ENCODE measurements at regions not wholly inside any gene's neighbourhood (a gene's known extent, or its start where the extent isn't known, plus 50 kb on each side); places are given as distances from the start of the nearest gene placed in this dataset.
"Not testable (repeated sequence)": the region's sequence is repeated elsewhere in the genome, so short reads cannot be mapped to it uniquely, and the experiment has no call there.

DNA sequence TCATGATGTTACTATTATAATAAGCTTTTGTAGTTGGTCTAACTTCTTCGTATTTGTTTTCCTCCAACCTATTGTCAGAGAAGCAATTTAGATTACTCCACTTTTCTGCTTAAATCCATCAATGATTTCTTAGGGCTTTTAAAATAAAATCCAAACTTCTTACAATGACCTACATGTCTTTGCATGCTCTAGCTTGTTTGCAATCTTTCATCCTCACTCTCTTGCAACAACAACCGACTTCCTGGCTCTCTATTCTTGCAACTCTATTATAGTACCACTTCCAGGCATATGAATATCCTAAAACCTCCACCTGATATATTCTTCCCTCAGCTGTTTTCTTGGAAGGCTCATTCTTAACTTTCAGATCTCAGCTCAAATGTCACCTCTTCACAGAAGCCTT, 1288.7 kb downstream of the PLA2G4A start:
- Mint-ChIP-seq H3K36me3 (no peaks in the 10 kb centered on the region), H3K9me3 (peaks cover 8% of the 10 kb centered on the region), H3K27me3 (no peaks in the 10 kb centered on the region), H3K27ac (no peak overlapping the region), H3K4me3 (no peak overlapping the region), H3K4me1 (no peaks in the 10 kb centered on the region)

DNA sequence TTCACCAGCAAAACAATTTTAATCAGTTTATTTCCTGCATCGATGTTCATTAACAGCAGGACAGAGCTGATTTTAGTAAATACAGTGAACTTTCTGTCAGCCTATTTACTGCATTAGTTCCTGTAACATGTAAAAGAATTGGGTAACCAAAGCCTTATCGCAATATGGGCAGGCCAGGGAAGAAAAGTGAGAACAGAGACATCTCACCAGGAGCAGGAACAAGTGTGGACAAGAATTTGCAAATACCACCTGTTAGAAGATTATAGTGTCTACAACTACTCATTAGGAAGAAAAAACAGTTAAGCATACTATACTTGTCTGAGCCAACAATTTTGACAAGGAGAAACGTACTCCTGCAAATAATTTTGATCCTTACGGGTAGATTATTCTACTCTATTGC, 1293.9 kb downstream of the PLA2G4A start:
- no peaks in the 10 kb centered on the region for H3K4me1 Mint-ChIP-seq
- H3K27me3 Mint-ChIP-seq = no peaks in the 10 kb centered on the region
- no peak overlapping the region for H3K27ac Mint-ChIP-seq
- no peak overlapping the region for H3K4me3 Mint-ChIP-seq
- no peaks in the 10 kb centered on the region for H3K36me3 Mint-ChIP-seq
- peaks cover 6% of the 10 kb centered on the region for H3K9me3 Mint-ChIP-seq

- no peak overlapping the region for H3K4me3 Mint-ChIP-seq
- H3K9me3 Mint-ChIP-seq = no peaks in the 10 kb centered on the region
- H3K4me1 Mint-ChIP-seq = no peaks in the 10 kb centered on the region
- no peaks in the 10 kb centered on the region for H3K27me3 Mint-ChIP-seq
- H3K36me3 Mint-ChIP-seq = no peaks in the 10 kb centered on the region
- H3K27ac Mint-ChIP-seq = no peak overlapping the region
Observed at GRCh38 chr1:188127507-188127906, 1298.8 kb downstream of the PLA2G4A start.

DNA sequence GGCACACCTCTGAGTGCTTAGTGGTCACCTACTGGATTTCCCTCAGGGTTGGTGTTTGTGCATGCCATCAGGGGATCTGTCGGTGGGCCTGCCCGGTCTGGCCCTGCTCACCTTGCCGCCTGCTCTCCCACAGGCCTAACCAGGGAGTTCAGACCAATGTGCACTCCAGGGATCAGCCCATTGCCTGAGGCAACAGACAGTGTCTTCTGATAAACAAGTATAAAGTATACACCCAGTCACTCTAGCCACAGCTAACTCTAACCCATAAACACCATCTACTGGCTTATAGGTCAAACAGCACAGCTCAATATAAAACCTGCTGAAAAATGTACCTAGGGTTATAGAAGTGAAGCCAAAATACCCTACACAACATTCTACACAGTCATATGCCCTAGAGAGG, 1300.0 kb downstream of the PLA2G4A start:
- Mint-ChIP-seq H3K36me3 (no peaks in the 10 kb centered on the region), H3K27ac (no peak overlapping the region), H3K27me3 (no peaks in the 10 kb centered on the region), H3K4me1 (no peaks in the 10 kb centered on the region), H3K9me3 (no peaks in the 10 kb centered on the region), H3K4me3 (no peak overlapping the region)

- Mint-ChIP-seq H3K27me3 (no peaks in the 10 kb centered on the region), H3K27ac (no peak overlapping the region), H3K4me3 (no peak overlapping the region), H3K36me3 (no peaks in the 10 kb centered on the region), H3K4me1 (no peaks in the 10 kb centered on the region), H3K9me3 (no peaks in the 10 kb centered on the region)
Observed at GRCh38 chr1:188129856-188130838, 1301.4 kb downstream of the PLA2G4A start.

- Mint-ChIP-seq H3K4me1 (no peaks in the 10 kb centered on the region), H3K9me3 (no peaks in the 10 kb centered on the region), H3K27me3 (no peaks in the 10 kb centered on the region), H3K27ac (no peak overlapping the region), H3K4me3 (no peak overlapping the region), H3K36me3 (no peaks in the 10 kb centered on the region)
Observed at GRCh38 chr1:188137221-188137620, 1308.5 kb downstream of the PLA2G4A start.

DNA sequence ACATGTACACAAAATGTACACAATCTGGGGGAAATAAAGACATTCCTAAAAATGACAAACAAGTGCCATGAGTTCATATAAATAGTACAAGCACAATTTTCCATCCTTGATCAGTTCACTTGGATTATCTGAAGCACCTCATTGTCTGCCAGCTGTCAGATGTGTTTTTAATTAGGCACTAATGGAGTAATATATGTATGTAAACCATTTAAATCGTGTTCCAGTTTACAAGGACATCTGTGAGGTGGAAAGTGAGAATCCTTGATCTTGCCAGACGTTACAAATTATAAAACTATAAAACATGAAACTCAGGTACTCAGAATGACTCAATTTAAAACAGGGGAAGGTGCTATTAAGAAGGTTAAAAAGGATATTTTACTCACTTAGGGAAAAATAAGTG, 1312.2 kb downstream of the PLA2G4A start:
- H3K9me3 Mint-ChIP-seq = no peaks in the 10 kb centered on the region
- no peaks in the 10 kb centered on the region for H3K4me1 Mint-ChIP-seq
- H3K36me3 Mint-ChIP-seq = no peaks in the 10 kb centered on the region
- no peak overlapping the region for H3K27ac Mint-ChIP-seq
- H3K27me3 Mint-ChIP-seq = no peaks in the 10 kb centered on the region
- H3K4me3 Mint-ChIP-seq = no peak overlapping the region

DNA sequence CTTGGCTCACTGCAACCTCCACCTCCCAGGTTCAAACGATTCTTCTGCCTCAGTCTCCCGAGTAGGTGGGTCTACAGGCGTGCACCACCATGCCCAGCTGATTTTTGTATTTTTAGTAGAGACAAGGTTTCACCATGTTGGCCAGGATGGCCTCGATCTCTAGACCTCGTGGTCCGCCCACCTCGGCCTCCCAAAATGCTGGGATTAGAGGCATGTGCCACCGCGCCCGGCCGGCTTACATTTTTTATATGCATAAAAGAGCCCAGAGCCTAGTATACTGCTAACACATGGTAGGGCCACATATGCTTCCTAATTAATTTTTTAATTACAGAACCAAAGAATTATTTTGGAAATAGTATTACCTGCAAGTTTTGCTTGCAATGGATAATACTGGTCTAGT, 1325.4 kb downstream of the PLA2G4A start:
- H3K4me1 Mint-ChIP-seq = no peaks in the 10 kb centered on the region
- H3K36me3 Mint-ChIP-seq = no peaks in the 10 kb centered on the region
- H3K27ac Mint-ChIP-seq = no peak overlapping the region
- no peaks in the 10 kb centered on the region for H3K9me3 Mint-ChIP-seq
- H3K4me3 Mint-ChIP-seq = no peak overlapping the region
- H3K27me3 Mint-ChIP-seq = no peaks in the 10 kb centered on the region

GRCh38 chr1:188154761-188155160, 1326.0 kb downstream of the PLA2G4A start:
- no peak overlapping the region for H3K4me3 Mint-ChIP-seq
- H3K4me1 Mint-ChIP-seq = no peaks in the 10 kb centered on the region
- H3K9me3 Mint-ChIP-seq = no peaks in the 10 kb centered on the region
- no peak overlapping the region for H3K27ac Mint-ChIP-seq
- no peaks in the 10 kb centered on the region for H3K27me3 Mint-ChIP-seq
- H3K36me3 Mint-ChIP-seq = no peaks in the 10 kb centered on the region

DNA sequence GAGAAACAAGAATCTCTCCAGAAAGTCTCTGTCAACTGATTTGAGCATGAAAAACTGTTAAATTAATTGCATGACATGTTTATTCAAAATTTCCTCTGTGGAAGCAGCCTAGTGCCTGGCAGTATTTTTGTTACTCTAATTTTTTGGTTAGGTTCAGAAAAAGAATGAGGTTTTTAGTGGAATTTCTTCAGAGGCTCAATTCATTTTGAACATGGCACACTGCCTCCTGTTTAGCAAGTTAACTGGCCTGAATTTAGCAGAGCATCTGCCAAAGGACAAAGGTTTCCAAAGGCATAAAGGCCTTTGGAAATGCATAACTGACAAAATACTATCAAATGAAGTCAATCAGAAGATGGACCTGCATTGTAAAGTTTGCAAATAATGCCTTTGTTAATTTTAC, 1326.5 kb downstream of the PLA2G4A start:
- Mint-ChIP-seq H3K27me3 (no peaks in the 10 kb centered on the region), H3K27ac (no peak overlapping the region)

GRCh38 chr1:188164459-188164858, 1335.7 kb downstream of the PLA2G4A start:
- no peaks in the 10 kb centered on the region for H3K36me3 Mint-ChIP-seq
- peaks cover 8% of the 10 kb centered on the region for H3K9me3 Mint-ChIP-seq
- H3K27ac Mint-ChIP-seq = no peak overlapping the region
- H3K4me3 Mint-ChIP-seq = no peak overlapping the region
- H3K4me1 Mint-ChIP-seq = no peaks in the 10 kb centered on the region
- no peaks in the 10 kb centered on the region for H3K27me3 Mint-ChIP-seq

More for the DNA sequence above, 1326.5 kb downstream of the PLA2G4A start:
- H3K4me3 Mint-ChIP-seq = no peak overlapping the region
- no peaks in the 10 kb centered on the region for H3K9me3 Mint-ChIP-seq
- H3K4me1 Mint-ChIP-seq = no peaks in the 10 kb centered on the region
- no peaks in the 10 kb centered on the region for H3K36me3 Mint-ChIP-seq

- Mint-ChIP-seq H3K36me3 (no peaks in the 10 kb centered on the region), H3K4me1 (no peaks in the 10 kb centered on the region), H3K9me3 (peaks cover 8% of the 10 kb centered on the region), H3K4me3 (no peak overlapping the region), H3K27me3 (no peaks in the 10 kb centered on the region), H3K27ac (no peak overlapping the region)
Observed at GRCh38 chr1:188166654-188167053, 1337.9 kb downstream of the PLA2G4A start.

- Mint-ChIP-seq H3K27me3 (no peaks in the 10 kb centered on the region), H3K27ac (no peak overlapping the region), H3K36me3 (no peaks in the 10 kb centered on the region), H3K4me1 (no peaks in the 10 kb centered on the region), H3K4me3 (no peak overlapping the region), H3K9me3 (peaks cover 14% of the 10 kb centered on the region)
Observed at GRCh38 chr1:188169971-188170370, 1341.2 kb downstream of the PLA2G4A start.

GRCh38 chr1:188170411-188170810, 1341.7 kb downstream of the PLA2G4A start:
- Mint-ChIP-seq H3K4me3 (no peak overlapping the region), H3K9me3 (peaks cover 14% of the 10 kb centered on the region), H3K36me3 (no peaks in the 10 kb centered on the region), H3K27ac (no peak overlapping the region), H3K27me3 (no peaks in the 10 kb centered on the region), H3K4me1 (no peaks in the 10 kb centered on the region)

DNA sequence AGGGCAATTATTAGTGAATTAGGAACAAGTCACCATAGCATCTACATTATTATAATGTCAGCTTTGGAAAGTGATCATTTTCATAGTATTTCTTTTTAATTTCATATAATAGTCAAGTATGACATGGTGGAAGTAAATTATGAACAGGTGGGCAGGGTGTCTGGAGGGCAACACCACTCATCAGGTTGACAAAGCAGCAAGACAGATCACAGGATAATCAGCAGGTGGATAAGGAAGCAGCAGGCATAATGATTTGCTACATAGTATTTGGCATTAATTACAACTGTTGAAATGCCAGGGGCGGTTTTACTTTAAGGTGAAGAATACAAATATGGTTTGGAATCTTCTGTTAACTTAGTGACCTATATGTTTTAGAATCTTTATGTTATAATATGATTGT, 1342.2 kb downstream of the PLA2G4A start:
- H3K4me1 Mint-ChIP-seq = no peaks in the 10 kb centered on the region
- no peaks in the 10 kb centered on the region for H3K36me3 Mint-ChIP-seq
- no peak overlapping the region for H3K4me3 Mint-ChIP-seq
- H3K27me3 Mint-ChIP-seq = no peaks in the 10 kb centered on the region
- no peak overlapping the region for H3K27ac Mint-ChIP-seq
- peaks cover 14% of the 10 kb centered on the region for H3K9me3 Mint-ChIP-seq

DNA sequence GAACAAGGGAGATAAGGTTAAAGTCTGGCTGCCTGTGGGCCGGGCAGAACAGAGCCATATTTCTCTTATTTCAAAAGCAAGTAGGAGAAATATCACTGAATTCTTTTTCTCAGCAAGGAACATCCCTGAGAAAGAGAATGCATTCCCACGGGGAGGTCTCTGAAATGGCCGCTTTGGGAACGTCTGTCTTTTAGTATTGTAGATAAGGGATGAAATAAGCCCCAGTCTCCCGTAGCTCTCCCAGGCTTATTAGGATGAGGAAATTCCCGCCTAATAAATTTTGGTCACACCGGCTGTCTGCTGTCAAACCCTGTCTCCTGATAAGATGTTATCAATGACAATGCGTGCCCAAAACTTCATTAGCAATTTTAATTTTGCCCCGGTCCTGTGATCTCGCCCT, 1353.3 kb downstream of the PLA2G4A start:
- not testable (repeated sequence) for H3K27me3 Mint-ChIP-seq, H3K36me3 Mint-ChIP-seq, H3K4me3 Mint-ChIP-seq, H3K27ac Mint-ChIP-seq, H3K4me1 Mint-ChIP-seq
- H3K9me3 Mint-ChIP-seq = peaks cover 13% of the 10 kb centered on the region

DNA sequence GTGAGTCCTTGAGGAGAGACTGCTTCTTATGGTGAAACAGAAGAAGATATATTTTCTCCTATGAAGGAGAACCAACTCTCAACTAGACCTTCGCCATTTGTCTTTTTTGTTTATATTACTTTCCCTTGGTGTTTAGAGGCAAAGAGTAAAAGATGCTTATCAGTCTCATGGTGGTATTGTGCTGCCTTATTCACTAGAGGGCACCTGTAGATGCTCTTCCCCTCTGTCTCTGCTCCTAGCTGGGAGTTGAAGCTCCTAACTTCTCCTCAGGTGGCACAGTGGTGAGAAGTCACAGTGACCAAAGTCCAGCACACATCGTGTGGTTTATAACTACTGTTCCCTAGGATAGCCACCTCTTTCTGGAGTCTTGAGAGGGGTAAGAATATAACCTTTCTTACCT, 1359.6 kb downstream of the PLA2G4A start:
- no peak overlapping the region for H3K4me3 Mint-ChIP-seq
- no peaks in the 10 kb centered on the region for H3K27me3 Mint-ChIP-seq
- H3K4me1 Mint-ChIP-seq = no peaks in the 10 kb centered on the region
- no peaks in the 10 kb centered on the region for H3K36me3 Mint-ChIP-seq
- peaks cover 3% of the 10 kb centered on the region for H3K9me3 Mint-ChIP-seq
- no peak overlapping the region for H3K27ac Mint-ChIP-seq
